Testis (tissue), 2 donors: ENCODE measurements at regions not wholly inside any gene's neighbourhood (a gene's known extent, or its start where the extent isn't known, plus 50 kb on each side); places are given as distances from the start of the nearest gene placed in this dataset.

Source experiments
- DNase-seq: peaks from one replicate; pipeline ENCODE4 v3.0.0-alpha.2; 2019
- H3K27ac ChIP-seq, 2 donors: fragments of 200-600 bp; sonication (generic); one replicate each; pipeline ENCODE4 v1.5.1; 2019
- H3K27me3 ChIP-seq: fragments of 200-600 bp; sonication (generic); one replicate; pipeline ENCODE4 v1.5.1; 2019
- H3K36me3 ChIP-seq: fragments of 200-600 bp; sonication (generic); one replicate; pipeline ENCODE4 v1.5.1; 2017; ENCODE audit warnings: low read depth; ENCODE audit errors: missing control alignments
- H3K4me1 ChIP-seq: fragments of 200-600 bp; sonication (generic); one replicate; pipeline ENCODE4 v1.5.1; 2019
- H3K4me3 ChIP-seq, 2 donors: fragments of 200-600 bp; sonication (generic); one replicate each; pipeline ENCODE4 v1.5.1; 2017 to 2019
- H3K9me3 ChIP-seq: fragments of 200-600 bp; sonication (generic); one replicate; pipeline ENCODE4 v1.5.1; 2017
- POLR2A ChIP-seq: fragments of 450-650 bp; IDR thresholded peaks from one replicate; pipeline ENCODE4 v1.6.1; 2017; ENCODE audit warnings: antibody characterized with exemption, mild to moderate bottlenecking, moderate library complexity
- WGBS, 2 donors: methylation state at CpG; one replicate each; pipeline ENCODE4 v1.1.5; 2018; 5-methylcytosine and 5-hydroxymethylcytosine counted together
- intact Hi-C: fragments of 100-400 bp; cut with DNase I; formaldehyde crosslinking; loops from one replicate; pipeline ENCODE4 v1.15.1; 2023; ENCODE audit warnings: low total_unique reads
- TF ChIP-seq, protein P1 (sequence below), 3 experiments: fragments of 450-650 bp in 2 of 3; fragments of 200-600 bp in 1 of 3; sonication (generic) in 1 of 3; IDR thresholded peaks; one replicate each; pipeline ENCODE4 v1.5.1; 2016 to 2019; ENCODE audit warnings: antibody characterized with exemption in 3 of 3, mild to moderate bottlenecking in 2 of 3, moderate library complexity in 1 of 3

GRCh38 chrX:118252967-118253366, 92.9 kb upstream of the WDR44 start:
- no peaks in the 10 kb centered on the region for H3K27me3 ChIP-seq
- no peak for DNase-seq
- TF ChIP-seq, protein P1, sequence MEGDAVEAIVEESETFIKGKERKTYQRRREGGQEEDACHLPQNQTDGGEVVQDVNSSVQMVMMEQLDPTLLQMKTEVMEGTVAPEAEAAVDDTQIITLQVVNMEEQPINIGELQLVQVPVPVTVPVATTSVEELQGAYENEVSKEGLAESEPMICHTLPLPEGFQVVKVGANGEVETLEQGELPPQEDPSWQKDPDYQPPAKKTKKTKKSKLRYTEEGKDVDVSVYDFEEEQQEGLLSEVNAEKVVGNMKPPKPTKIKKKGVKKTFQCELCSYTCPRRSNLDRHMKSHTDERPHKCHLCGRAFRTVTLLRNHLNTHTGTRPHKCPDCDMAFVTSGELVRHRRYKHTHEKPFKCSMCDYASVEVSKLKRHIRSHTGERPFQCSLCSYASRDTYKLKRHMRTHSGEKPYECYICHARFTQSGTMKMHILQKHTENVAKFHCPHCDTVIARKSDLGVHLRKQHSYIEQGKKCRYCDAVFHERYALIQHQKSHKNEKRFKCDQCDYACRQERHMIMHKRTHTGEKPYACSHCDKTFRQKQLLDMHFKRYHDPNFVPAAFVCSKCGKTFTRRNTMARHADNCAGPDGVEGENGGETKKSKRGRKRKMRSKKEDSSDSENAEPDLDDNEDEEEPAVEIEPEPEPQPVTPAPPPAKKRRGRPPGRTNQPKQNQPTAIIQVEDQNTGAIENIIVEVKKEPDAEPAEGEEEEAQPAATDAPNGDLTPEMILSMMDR (IDR thresholded peaks at IDR 0.05) = no peak
- no peak for TF ChIP-seq POLR2A
- 80 to 92% methylated on average over 2 of the region's 2 CpGs for WGBS, 2 donors
- no peaks in the 10 kb centered on the region for H3K36me3 ChIP-seq
- H3K9me3 ChIP-seq = no peaks in the 10 kb centered on the region
- no peaks in the 10 kb centered on the region for H3K4me1 ChIP-seq
- H3K27ac ChIP-seq = no peak overlapping the region
- H3K4me3 ChIP-seq = no peak overlapping the region
- intact Hi-C loops = no loop called here

DNA sequence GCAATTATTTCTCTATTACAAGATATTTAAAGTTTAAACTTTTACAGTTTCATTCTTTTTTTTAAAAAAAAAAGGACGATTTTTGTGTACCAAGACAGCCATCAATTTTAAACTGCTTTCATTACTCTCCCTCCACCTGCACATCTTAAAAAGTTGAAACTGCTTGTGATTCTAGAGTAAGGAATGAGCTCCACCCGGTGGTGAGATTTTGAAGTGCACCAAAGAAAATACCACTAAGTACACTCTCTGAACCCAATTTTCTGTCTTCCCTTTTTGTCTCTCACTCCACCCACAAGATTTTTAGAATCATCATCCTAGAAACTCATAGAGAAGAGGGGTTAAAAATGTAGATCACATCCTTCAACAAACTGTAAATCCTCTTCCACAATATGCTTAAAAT, 91.3 kb upstream of the WDR44 start:
- Histone ChIP-seq H3K4me3 (no peak overlapping the region), H3K36me3 (no peaks in the 10 kb centered on the region), H3K27ac (no peak overlapping the region), H3K27me3 (no peaks in the 10 kb centered on the region), H3K9me3 (no peaks in the 10 kb centered on the region), H3K4me1 (no peaks in the 10 kb centered on the region)
- TF ChIP-seq, protein P1 (IDR thresholded peaks at IDR 0.05) = peak; percentile 24 to 64 (median 41)
- TF ChIP-seq POLR2A = no peak
- intact Hi-C loops = no loop called here
- peak; percentile 79 for DNase-seq
- 0% methylated on average over 2 of the region's 2 CpGs for WGBS, 2 donors

DNA sequence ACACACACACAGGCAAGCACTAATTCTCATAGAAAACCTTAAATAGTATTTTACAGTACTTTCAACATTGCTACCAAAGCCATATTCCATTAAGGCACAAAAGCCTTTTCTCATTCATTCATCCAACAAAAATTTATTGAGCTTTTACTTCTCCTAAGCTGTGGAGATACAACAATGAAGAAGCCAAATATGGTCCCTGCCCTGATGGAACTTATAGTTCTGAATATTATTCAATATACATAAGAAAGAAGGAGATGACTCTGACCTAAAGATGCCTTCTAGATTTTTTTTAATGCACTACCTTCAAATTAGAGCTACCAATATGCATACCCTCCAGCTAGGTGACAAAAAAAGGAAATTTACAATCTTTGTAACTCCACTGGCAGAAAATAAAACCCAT, 90.0 kb upstream of the WDR44 start:
- H3K27me3 ChIP-seq = no peaks in the 10 kb centered on the region
- no peak overlapping the region for H3K4me3 ChIP-seq
- no peaks in the 10 kb centered on the region for H3K36me3 ChIP-seq
- no peaks in the 10 kb centered on the region for H3K4me1 ChIP-seq
- TF ChIP-seq POLR2A = no peak
- TF ChIP-seq, protein P1 (IDR thresholded peaks at IDR 0.05) = no peak
- no peaks in the 10 kb centered on the region for H3K9me3 ChIP-seq
- intact Hi-C loops = no loop called here
- no peak overlapping the region for H3K27ac ChIP-seq
- DNase-seq = no peak

- Histone ChIP-seq H3K4me1 (no peaks in the 10 kb centered on the region), H3K36me3 (no peaks in the 10 kb centered on the region), H3K4me3 (no peak overlapping the region), H3K27me3 (no peaks in the 10 kb centered on the region), H3K27ac (no peak overlapping the region), H3K9me3 (no peaks in the 10 kb centered on the region)
- no peak for DNase-seq
- no peak for TF ChIP-seq POLR2A
- TF ChIP-seq, protein P1 (IDR thresholded peaks at IDR 0.05) = no peak
- 89 to 95% methylated on average over 4 of the region's 4 CpGs for WGBS, 2 donors
- intact Hi-C loops = no loop called here
These were observed 88.1 kb upstream of the WDR44 start for GRCh38 chrX:118257781-118258180.

- WGBS, 2 donors = 56 to 90% methylated on average over 1 of the region's 1 CpG
- intact Hi-C loops = no loop called here
These were observed 86.7 kb upstream of the WDR44 start for GRCh38 chrX:118259213-118259612.

More at GRCh38 chrX:118259213-118259612, 86.7 kb upstream of the WDR44 start:
- Histone ChIP-seq H3K9me3 (no peaks in the 10 kb centered on the region), H3K27ac (no peak overlapping the region), H3K4me1 (no peaks in the 10 kb centered on the region), H3K36me3 (no peaks in the 10 kb centered on the region), H3K4me3 (no peak overlapping the region), H3K27me3 (no peaks in the 10 kb centered on the region)
- TF ChIP-seq, protein P1 (IDR thresholded peaks at IDR 0.05) = no peak
- TF ChIP-seq POLR2A = no peak
- no peak for DNase-seq
